ENCODE measurements at regions not wholly inside any gene's neighbourhood (a gene's known extent, or its start where the extent isn't known, plus 50 kb on each side); places are given as distances from the start of the nearest gene placed in this dataset.

- TF ChIP-seq POLR2A (IDR thresholded peaks at IDR 0.05) (no peak), CTCF (IDR thresholded peaks at IDR 0.05) (no peak)
Observed at GRCh38 chr5:126044111-126044668, 379.0 kb upstream of the GRAMD2B start.

Data from lower leg skin (tissue), 3 donors.